LoVo (cell line): ENCODE measurements at regions not wholly inside any gene's neighbourhood (a gene's known extent, or its start where the extent isn't known, plus 50 kb on each side); places are given as distances from the start of the nearest gene placed in this dataset.

Experiments
- DNase-seq: peaks from one replicate; pipeline ENCODE4 v3.0.0-alpha.2; 2016; ENCODE audit warnings: low spot score

DNA sequence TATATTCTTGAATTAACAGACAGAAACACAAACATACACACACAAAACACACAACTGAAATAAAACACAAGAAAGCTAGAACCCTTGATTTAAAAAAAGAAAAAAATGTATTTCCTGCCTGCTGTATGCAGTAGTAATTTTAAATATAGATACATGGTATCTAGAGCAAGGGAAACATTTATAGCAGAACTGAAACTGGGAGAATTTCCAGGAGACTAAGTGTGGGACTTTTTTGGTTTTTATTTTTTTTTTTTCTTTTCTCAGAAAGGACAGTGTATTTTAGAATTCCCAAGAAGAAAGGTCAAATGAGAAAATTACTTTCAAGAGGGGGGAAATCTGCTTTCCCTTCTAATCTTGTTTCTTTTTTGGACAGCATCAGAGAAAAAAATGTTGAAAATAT is 558.9 kb upstream of the PKDCC start:
- no peak for DNase-seq

DNA sequence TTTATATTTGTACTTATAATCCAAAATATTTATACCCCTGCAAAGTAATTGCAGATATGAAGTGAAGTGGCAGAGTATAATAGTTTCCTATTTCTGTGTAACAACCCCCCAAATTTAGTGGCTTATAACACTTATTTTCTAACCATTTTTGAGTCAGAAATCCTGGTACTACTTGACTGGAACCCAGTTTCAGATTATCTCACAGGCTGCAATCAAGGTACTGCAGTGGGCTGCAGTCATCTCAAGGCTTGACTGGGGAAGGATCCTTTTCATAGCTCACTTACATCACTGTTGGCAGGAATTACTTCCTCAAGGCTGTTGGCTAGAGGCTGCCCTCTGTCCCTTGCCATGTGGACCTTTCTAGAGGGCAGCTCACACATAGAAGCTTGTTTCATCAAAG is 558.2 kb upstream of the PKDCC start:
- DNase-seq = no peak

DNA sequence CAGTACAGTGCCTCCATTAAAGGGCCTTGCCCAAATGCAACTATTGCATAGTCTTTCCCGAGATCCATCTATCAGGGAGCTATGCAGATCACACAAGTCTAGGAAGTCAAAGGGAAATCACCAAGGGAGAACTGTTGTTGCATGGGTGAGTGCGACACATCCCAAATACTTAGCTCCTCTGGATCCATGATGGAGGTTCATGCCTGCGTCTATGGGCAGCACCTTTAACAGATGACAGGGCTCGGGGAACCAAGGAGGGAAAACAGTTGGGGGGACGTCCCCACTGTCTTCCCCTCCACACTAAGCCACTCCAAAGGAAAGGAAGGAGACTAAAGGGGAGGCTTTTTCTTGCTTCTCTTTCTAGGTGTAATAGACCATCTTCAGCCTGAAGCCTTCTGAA is 552.8 kb upstream of the PKDCC start:
- no peak for DNase-seq

DNA sequence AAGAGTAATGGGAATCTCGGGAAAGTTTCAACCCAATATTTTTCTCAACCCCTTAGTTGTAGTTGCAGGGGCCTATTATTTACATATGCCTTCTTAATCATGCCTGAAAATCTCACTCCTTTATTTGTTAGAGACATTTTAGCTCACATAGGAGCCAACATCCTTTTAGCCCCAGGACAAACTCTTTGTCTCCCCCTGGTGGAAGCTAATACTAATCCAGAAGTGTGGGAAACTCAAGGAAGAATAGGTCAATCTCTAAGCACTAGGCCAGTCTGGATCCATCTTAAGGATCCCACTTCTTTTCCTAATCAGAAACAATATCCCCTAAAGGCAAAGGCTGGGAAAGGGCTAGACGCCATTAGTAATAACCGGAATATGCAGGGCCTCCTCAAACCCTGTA is 550.9 kb upstream of the PKDCC start:
- no peak for DNase-seq

DNA sequence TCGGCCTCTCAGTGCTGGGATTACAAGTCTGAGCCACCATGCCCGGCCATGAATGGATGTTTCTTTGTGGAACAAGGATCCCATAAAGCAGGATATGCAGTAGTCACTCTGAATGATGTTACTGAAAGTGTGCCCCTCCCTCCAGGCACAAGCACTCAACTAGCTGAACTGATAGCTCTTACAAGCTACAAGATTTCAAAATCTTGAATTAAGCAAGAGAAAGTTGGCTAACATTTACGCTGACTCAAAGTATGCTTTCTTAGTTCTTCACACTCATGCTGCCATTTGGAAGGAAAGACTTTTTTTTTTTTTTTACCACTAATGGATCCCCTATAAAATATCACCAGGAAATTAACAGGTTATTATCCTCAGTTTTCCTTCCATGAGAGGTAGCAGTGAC is 549.0 kb upstream of the PKDCC start:
- DNase-seq = no peak

DNA sequence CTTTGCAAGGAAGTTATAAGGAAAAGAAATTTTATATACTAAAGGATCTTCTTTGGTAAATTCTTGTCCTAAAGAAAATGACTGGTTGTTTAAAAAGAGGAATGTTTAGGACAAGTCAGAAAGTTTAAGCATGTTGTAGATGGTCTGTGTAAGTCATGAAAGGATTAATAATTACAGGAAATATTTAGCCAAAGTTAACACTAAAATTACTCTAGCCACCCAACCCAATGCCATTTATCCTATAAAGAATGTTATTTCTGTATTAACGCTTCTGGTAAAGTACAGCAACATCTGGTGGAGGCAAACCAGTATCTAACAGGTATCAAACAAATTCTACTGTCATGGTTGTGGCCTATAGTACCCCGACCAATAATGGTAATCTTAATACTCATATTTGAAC is 546.9 kb upstream of the PKDCC start:
- no peak for DNase-seq

DNA sequence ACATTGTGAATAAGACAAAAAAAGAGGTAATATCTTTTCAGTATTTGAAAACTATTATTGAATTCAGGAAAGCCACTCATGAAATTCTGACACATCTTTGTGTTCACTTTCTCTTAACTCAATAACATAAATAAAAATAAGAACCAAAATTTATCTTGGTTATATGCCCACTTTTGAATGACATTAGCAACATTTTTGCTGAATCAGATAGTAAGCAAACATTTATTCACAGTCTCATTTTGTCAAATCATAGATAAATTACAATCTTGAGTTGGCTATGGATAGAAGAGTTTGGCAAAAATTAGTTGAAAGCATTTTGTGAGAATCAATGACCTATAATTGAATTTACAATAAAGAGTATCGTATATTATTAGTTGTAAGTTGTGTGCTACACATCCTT is 545.1 kb upstream of the PKDCC start:
- DNase-seq = no peak

DNA sequence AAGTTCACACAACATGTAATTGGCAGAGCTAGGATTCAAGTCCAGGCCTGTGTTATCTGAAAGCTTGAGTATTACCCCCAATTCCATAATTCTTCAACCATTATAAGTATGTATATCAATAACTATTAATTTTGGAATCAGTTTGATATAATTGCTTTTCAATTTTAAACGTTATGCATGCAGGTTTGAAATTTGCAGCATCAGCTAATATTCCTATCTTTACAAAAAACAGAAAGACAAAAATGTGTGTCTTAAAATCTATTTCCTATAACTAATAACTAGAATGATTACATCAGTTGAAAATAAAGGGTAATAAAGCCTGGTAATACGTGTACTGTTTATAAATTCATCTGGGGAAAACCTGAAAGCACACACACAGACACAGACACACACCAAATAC is 543.3 kb upstream of the PKDCC start:
- no peak for DNase-seq

DNA sequence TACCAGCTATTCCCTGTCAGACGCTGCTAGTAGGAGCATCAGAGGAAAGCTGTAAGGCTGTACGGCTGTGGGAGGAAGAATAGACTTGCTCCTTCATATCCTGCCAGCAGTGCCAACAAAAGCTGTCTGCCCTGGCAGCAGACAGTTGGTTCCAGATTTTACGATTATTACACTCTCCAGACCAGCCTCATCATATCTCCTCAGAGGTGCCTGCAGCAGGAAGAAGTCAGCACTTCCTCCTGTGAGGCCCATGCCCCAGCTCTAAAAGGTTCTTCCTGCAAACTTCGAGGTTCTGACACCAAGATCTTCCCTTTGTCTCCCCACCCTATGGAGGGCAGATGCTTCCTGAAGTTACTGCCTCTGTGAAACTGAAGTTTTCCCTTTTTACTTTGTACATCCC is 537.7 kb upstream of the PKDCC start:
- no peak for DNase-seq

DNA sequence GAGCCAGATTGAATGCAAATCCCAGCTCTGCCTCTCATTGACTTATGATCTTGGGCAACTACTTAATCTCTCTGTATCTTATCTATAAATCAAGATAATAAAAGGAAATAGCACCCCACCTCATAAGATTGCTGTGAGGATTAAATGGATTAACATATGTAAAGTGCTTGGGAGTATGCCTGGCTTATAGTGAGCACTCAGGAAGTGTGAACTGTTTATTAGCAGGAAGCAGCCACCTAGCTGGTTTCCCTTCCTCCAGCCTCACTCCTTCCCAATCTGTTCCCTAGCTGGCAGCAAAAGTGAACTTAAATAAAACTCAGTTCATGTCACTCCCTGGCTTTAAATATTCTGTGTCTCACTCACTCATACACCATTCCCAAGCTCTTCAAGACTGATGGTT is 526.6 kb upstream of the PKDCC start:
- DNase-seq = no peak

DNA sequence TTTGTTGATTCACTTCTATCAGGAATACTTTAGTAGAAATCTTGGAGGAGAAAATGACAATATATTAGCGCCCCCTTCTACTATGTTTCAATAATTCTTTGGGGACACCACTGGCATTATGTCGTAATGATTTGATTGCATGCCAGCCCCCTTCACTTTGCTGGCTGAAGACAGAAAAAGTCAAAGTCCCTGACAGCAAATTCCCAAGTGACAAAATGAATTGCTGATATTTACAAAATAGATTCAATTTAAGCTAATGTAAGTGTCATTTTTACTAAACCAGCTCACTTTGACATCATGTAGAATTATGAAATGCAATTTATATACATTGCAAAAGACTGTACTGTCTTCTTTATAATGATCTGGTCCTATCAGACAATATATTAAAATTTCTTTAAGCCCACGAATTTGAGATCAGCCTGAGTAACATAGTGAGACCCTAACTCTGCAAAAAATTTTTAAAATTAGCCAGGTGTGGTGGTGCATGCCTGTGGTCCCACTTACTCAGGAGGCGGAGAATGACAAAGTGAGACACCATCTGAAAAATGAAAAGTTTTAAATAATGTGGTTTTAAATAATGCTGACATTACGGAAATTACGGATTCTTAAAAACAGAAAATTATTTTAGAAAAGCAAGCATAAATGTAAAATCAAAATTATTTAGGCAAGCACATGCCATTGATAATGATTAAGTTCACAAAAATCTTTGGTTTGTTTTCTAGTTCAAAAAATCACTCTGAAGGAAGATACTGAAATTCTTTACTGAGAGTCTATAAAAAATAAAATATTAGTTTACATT is 520.1 kb upstream of the PKDCC start:
- no peak for DNase-seq

DNA sequence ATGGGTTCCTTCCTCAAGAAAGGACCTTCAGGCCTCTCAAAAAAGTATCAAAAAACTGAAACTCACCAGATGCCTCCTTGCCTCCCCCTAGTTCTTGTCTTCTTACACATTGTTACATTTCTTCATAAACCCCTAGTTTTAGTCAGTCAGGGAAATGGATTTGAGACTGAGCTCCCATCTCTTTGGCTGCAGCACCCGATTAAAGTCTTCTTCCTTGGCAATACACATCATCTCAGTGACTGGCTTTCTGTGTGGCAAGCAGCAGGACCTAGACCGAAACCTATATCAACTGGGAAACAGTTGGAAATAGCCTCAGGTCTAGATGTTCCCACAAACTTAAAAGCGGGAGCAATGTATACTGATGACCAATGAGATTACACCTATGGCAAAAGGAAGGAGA is 512.2 kb upstream of the PKDCC start:
- no peak for DNase-seq

DNA sequence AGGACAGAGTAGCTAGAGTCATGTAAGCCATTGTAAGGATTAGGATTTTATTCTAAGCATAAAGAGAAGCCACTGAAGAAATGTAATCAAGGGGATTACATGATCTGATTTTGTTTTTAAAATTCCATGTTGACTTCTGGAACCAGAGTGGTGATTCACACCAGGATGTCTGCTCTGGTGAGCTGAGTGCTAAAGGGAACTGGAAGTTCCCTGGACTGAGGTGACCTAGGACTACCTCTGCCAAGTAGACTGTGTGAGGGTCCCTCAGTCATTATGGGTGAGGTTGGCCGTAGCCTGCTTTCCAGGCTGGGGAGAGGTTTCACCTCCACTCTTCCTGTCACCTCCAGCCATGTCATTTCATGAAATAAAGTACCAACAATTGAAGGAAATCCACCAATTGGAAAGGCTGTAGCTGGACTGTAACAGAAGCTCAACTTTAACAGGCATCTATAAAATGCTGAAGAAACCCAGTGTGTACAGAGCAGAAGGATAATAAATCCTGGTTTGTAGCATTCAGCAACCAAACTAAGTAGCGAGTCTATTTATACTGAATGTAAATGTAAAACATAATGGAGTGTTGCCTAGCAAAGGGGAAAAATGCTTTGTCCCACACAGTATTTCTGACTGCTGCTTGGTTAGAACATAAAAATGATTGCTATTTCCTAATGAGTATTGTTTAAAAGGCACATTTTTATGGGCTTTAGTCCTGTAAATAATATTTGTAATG is 507.4 kb upstream of the PKDCC start:
- DNase-seq = no peak

DNA sequence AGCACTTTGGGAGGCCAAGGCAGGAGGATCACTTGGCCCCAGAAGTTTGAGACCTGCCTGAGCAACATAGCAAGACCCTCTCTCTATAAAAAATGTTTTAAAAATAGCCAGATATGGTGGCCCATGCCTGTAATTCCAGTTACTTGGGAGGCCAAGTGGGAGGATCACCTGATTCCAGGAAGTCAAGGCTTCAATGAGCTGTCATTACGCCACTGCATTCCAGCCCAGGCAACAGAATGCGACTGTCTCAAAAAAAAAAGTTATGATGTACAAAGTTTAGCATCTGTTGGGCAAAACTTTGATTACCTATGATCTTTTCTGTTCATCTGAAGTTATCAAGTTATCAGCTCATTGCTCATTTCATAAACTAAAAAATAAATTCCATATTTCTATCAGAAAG is 504.1 kb upstream of the PKDCC start:
- DNase-seq = no peak

DNA sequence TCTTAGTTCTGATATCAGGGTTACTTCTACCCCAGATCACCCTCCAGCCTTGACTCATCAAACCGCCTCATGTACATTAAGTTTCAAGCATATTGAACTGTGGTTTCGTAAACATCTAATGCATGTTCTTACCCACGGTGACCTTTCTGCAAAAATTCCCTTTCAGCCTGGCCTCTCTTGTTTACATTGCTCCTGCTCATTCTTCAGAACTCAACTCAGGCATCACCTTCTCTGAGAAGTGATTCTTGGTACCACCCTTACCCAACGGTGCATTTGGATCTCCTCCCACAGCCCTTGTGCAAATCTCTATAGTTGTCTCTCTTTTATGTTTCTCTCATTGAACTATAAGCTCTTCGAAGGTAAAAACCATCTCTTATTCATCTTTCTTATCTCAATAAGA is 503.1 kb upstream of the PKDCC start:
- DNase-seq = no peak

DNA sequence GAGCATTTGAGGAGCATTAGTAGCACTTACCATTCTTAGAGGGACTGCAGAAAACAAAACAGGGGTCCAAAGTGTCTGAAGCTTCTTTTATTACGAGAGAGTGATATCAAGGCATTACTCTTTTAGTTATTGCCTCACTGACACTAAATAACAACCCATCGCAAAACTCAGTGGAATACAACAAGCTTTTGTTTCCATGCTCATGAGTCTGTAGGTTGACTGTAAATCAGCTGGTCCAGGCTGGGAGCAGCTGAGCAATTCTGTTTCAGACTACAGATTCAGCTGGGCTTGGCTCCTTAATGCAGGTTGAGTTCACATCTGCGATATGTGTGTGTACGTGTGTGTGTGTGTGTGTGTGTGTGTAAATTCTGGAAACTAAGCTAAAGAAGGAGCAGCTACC is 501.8 kb upstream of the PKDCC start:
- no peak for DNase-seq

DNA sequence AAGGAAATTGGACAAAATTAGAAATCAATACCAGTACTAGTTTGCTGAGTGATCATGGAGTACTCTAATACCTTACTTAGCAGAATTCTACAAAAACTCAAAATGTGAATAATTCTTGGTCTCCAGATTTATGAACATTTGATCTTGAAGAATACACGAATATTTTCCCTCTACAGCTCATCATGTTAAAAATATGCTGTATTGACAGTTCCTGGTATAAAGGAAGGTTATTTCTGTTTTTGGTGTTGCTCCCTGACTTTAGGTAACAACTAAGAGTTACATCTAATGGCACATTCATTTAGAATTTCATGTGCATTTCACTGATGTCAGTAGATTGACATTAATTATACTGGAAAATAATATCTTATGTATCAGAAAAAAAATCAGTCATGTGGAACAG is 479.2 kb upstream of the PKDCC start:
- no peak for DNase-seq

DNA sequence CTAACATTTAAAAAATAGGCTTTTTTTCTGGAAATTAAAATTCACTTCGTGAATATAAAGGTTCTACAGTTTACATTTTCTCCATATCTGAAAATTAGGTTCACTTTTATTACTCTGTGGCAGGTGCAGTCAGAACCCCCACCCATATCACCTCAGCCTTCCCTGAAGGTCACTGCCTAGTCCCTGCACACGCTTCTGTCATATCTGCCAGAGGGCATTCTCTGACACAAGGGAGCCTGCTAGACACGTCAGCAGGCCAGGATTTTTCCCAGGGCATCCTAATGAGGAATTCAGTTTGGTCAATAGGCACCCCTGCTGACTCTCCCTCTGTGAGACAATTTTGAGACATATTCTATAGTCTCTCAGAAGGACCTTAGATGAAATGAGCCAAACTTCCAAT is 475.7 kb upstream of the PKDCC start:
- DNase-seq = no peak

DNA sequence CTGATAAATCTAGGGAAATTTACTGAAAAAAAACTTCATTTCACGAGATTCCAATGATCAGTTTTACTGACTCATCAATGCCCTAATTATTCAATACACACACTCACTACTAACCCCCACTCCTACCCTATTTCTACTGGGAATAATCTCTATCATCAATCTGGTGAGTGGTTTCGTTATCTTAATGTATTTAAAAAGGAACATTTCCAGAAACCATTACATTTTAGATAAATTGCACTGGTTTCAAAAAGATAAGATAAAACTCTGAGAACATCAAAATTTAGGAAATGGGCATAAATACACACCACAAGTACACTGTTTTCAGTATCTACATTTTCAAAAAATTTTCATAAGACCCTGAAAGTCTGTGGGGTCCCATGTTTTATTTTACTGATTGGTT is 471.4 kb upstream of the PKDCC start:
- no peak for DNase-seq

DNA sequence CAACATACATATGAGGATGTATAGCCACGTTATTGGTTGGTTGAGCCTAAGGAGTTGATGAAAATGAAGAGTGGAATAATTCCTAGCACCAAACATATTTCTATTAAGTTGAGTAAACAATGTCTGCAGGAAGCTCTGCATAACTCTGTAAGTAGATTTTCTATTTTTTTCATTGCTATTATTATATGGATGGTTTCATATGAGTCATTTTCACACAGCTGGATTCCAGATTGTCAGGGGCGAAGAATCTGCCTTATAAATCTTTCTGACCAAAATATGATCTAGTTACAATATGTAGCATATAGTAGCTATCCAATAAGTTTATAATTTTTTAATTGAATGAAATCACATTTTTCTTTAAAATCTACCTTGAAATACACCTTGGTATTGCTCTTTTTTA is 468.0 kb upstream of the PKDCC start:
- DNase-seq = no peak

DNA sequence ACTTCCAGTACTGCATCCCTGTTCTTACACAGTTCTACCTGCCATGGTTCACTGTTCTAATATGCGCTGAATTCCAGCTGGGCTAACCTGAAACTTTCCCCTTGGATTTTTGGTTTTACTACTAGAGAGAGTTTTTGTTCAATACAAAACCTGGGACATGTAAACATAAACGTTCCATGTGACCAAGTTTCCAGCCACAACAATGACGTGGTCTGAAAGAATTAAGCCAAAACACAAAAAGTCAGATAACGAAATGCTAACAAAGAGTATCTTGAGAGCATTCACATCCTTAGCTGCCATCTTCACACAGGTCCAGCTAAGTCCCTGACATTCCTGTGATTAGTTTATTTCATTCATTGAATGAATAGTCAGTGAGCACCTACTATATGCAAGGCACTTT is 467.0 kb upstream of the PKDCC start:
- DNase-seq = no peak

DNA sequence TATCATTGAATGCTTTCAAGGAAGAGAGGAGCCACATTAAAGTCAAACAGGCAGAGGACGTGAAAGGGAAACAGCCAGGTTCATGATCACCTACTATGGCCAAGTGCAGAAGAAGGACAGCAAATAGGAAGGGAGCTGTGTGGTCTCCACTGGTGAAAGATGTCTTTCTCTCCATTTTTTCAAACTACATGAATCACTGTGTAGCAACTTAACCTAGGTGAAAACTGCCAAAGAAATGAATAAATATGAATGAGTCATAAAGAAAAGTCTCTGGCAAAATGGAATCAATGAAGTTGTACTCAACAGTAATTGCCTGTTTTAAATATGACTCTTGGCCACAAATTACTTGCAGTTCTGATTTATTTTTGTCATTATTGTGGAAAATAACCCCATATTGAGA is 452.6 kb upstream of the PKDCC start:
- no peak for DNase-seq

DNA sequence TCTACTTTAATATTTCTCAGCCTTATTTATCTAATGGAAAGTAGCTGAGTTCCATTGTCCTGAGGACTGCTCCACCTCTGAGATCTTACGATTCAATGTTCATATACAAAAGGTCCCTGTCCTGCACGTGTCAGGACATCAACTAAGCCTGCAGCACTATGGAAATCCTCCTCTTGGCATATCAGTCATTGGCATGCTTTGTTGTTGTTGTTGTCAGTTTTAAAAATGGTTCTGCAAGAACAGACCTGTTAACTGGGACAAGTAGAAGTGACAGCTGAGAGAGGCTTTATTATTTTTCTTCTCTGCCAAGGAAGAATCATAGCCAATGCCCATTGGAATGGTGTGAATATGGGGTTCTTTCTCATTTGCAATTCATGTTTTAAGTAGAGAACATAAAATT is 450.1 kb upstream of the PKDCC start:
- no peak for DNase-seq
